OCI-M1 (cell line): ENCODE measurements at regions not wholly inside any gene's neighbourhood (a gene's known extent, or its start where the extent isn't known, plus 50 kb on each side); places are given as distances from the start of the nearest gene placed in this dataset.

Source experiments
- DNase-seq: peaks from one replicate; lab custom pipeline; 2025; lab: John Stamatoyannopoulos, UW

DNA sequence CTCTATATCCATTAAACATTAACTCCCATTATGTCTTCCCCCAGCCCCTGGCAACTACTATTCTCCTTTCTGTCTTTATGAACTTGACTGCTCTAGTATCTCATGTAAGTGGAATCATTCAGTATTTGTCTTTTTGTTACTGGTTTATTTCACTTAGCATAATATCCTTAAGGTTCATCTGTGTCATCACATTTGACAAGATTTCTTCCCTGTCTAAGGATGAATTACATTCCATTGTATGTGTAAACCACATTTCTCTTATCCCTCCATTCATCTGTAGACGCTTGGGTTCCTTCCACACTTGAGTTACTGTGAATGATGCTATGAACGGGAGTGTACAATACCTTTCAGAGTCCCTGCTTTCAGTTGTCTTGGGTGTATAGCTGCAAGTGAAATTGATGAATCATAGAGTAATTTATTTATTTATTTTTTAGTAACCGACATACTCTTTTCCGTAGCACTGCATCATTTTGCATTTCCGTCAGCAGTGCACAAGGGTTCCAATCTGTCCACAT is 399.7 kb upstream of the RBFOX1 start:
- DNase-seq: no peak

DNA sequence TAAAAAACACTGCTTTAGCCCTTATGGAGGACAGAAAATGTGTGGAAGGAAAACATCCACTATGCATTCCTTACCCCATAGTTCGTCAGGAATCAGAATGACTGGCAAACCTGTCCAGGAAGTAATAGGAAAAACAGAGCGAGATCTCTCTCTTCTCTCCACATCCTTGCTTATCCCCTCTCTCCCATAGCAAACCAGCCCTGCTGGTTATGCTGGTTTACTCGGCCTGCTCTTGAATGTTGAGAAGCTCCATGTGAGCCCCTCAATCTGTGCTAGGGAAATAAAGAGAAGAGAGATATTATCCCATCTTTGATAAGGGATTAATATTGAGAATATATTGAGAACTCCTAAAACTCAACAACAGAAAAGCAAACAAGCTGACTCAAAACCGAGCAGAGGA is 402.8 kb upstream of the RBFOX1 start:
- DNase-seq: no peak

DNA sequence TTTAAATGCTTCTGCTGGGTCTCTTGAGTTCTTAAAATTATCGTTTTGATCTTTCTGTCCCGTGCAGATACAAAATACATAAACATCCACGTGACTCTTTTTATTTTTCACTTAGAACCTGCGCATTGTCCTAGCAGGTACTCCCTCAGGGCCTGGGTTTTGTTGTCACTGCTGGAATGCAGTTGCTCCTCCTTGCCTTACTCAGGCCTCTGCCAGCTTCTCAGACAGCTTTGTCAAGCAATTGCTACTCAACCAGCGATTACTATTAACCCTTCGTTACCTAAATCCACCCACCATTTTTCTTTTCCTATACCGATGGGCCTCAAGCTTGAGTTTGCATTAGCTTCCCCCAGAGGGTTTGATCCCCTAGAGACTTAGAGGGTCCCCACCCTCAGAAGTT is 405.9 kb upstream of the RBFOX1 start:
- no peak for DNase-seq

- DNase-seq: no peak
These were observed 406.3 kb upstream of the RBFOX1 start for GRCh38 chr16:6926341-6926740.

GRCh38 chr16:6918646-6919045 is 414.0 kb upstream of the RBFOX1 start:
- no peak for DNase-seq

GRCh38 chr16:6916946-6917345 is 415.7 kb upstream of the RBFOX1 start:
- no peak for DNase-seq

DNA sequence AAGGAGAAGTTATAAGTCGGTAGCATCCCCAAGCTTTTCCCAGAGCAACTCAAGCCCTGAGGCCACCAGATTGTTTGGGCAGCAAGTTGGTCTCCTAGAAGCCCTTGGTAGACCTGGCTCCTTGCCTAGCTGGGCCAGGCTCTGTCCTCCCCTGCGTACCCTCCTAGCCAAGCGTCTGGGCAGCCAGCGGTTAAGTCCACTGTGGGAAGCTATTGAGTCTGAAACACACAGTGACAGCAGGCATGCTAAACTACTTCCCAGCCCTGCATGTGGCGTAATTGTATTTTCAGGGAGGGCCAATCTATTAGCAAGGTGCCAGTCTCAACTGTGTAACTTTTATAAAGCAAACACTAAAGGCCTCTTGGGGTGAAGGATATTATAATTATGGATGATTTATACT is 419.1 kb upstream of the RBFOX1 start:
- no peak for DNase-seq

DNA sequence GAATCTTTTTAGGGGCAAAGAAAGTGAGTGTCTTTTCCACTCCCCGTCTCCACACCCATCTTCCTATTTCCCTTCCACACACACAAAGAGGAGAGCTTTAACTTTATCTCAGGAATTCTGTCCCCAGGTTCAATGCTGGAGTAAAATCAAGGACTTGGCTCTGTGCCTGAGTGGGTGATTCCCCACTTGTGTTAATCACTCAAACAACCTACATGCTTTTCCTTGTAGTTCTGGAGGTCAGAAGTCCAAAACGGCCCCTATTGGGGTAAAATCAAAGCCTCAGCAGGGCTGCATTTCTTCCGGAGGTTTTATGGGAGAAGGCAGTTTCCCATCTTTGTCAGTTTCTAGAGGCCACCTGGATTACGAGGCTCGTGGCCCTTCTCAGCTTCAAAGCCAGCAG is 422.3 kb upstream of the RBFOX1 start:
- no peak for DNase-seq

GRCh38 chr16:6905601-6906000 is 427.0 kb upstream of the RBFOX1 start:
- DNase-seq: no peak

GRCh38 chr16:6903671-6904070 is 429.0 kb upstream of the RBFOX1 start:
- DNase-seq: no peak

DNA sequence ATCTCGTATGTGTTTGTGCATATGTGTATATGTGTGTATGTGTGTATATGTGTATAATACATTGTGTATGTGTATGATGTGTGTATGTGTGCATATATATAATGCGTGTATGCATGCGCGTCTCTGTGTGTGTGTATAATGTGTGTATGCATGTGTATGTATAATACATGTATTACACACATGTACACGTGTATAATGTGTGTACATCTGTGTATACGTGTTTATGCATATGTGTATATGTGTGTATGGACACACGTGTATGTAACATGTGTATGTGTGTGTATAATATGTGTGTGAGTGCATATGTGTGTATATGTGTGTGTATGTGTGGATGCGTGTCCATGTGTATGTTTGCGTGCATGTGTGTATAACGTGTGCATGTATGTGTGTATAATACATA is 433.7 kb upstream of the RBFOX1 start:
- DNase-seq: no peak

- no peak for DNase-seq
These were observed 434.7 kb upstream of the RBFOX1 start for GRCh38 chr16:6897876-6898485.

DNA sequence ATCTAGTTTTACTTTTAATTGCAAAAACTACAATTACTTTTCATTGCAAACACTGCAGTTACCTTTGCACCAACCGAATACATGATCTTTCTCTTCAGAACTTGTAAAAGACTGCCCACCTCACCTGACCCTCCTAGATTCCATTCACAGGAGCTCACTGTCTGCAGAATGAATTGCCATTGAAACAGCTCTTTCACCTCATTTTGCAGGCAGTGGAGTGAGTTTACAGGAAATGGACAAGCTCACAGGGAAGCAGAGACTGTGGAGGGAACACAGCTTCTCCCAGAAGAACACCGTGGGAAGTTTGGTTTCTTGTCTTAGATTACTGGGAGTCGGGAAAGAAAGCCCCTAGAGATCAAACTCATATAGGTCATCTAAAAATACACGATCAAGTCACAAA is 439.7 kb upstream of the RBFOX1 start:
- no peak for DNase-seq

DNA sequence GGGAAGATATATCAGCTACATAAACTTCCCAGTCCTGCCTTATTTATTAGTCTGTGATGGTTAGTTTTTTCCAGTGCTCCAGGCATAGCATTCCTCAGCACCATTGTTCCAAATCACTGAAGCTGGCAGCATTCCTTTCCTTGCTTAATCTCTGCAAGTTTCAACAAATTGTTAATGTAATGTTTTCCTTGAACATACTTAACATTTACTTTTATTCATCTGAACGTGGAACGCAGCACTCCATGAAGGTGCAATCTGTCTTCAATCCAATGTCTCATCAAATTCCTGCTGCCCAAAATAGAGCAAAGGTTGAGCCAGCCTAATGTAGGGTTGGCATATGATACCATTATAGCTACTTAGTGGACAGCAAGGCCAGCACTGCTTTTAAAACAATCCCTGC is 441.1 kb upstream of the RBFOX1 start:
- no peak for DNase-seq

GRCh38 chr16:6888531-6888930 is 444.1 kb upstream of the RBFOX1 start:
- DNase-seq: peak; percentile 10

GRCh38 chr16:6884002-6884401 is 448.6 kb upstream of the RBFOX1 start:
- no peak for DNase-seq

DNA sequence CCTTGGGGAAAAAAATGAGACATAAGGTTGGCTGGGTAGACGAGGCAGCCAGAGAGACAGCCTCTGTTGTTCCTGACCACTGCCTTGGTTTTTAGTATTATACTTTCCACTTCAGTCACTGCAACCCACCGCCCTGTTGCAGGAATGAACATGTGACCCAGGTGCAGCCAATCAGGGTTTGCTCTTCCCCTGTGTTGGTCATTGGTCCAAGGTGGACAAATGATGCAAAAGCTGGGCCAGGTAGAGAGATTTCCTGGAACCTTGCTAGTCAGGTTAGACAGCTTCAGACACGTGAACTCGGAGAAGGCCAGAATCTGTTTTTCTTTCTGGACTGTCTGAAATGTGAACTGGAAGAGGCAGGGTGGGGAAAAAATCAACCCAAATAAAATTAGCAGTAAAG is 452.4 kb upstream of the RBFOX1 start:
- DNase-seq: no peak

- DNase-seq: peak; percentile 12
These were observed 468.0 kb upstream of the RBFOX1 start for GRCh38 chr16:6864671-6865070.

- DNase-seq: no peak
These were observed 468.4 kb upstream of the RBFOX1 start for GRCh38 chr16:6864244-6864643.

- no peak for DNase-seq
These were observed 469.5 kb upstream of the RBFOX1 start for GRCh38 chr16:6863135-6863534.

DNA sequence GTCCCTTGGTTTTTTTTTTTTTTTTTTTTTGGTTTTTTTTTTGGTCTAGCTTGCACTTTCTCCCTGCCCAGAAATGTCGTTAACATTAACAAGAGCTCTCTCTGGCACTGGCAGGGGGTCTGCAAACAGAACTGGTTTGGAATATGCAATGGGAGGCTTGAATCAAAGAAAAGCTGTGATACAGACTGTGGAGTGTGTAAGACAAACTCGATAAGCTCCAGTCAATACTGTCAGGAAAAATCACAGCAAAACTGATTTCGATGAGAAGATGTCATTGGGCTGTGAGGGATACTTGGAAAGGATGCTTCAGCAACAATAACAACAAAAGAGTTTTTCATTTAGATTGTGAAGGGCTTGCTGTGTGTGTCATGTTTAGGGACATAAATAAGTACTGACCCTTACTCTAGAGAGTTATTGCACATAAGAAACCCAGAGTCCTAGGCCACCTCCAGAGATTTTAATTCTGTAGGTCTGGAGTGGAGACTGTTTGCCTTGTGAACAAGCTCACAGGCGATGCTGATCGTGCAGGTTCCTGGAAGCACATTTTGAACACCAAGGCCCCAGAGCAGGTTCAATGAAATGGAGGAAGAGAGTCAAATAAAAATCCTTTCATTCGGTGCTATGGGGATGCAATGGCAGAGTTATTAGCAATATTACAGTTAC is 470.7 kb upstream of the RBFOX1 start:
- no peak for DNase-seq

DNA sequence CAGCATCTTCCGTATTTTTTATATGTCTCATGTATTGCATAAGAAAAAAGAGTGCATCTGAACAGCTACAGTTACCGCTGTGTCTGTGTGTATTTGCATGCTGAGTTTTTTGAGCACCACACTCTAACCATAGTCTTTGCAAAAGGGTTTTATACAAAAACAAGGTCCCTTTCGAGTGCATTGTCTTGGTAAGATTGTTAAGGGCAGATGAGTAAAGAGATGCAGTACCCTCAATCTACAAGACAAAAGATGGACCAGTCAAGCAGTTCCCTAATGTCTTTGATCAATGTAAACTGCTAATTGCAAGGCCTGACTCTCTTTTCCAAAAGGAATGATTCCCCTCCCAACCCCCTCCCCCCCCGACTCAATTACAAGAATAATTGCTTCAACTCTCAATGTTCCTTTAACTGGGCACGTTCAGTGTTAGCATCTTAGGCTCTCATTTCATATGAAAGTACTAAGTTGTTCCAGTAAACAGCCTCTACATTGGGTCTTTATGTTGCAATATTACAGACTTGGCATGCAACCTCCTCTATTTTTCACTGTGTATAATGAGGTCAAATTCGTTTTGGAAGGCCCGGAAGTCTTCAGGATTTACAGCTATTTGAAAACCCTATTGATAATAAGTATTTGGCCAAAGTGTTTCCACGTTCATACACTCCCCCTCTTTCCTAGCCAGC is 471.4 kb upstream of the RBFOX1 start:
- no peak for DNase-seq

GRCh38 chr16:6857575-6857974 is 475.1 kb upstream of the RBFOX1 start:
- no peak for DNase-seq
